Loucy (cell line): ENCODE measurements at regions not wholly inside any gene's neighbourhood (a gene's known extent, or its start where the extent isn't known, plus 50 kb on each side); places are given as distances from the start of the nearest gene placed in this dataset.

Experiments
- H2AFZ ChIP-seq: fragments of 200-600 bp; sonication (generic); 2 replicates; pipeline ENCODE4 v1.6.0; 2016; ENCODE audit warnings: antibody characterized with exemption, mild to moderate bottlenecking, low read length, moderate library complexity
- H3F3A ChIP-seq: fragments of 200-600 bp; 2 replicates; pipeline ENCODE4 v1.6.0; 2016; ENCODE audit warnings: antibody characterized with exemption, low read depth, mild to moderate bottlenecking
- H3K27me3 ChIP-seq: fragments of 200-600 bp; sonication (generic); 2 replicates; pipeline ENCODE4 v1.6.1; 2014; ENCODE audit warnings: low read length, mild to moderate bottlenecking; ENCODE audit not compliant: insufficient read depth, poor library complexity, severe bottlenecking
- H3K36me3 ChIP-seq: fragments of 200-600 bp; sonication (generic); 2 replicates; pipeline ENCODE4 v1.6.1; 2016; ENCODE audit warnings: low read length; ENCODE audit not compliant: insufficient read depth
- H3K4me1 ChIP-seq: fragments of 200-600 bp; sonication (generic); 2 replicates; pipeline ENCODE4 v1.5.1; 2014; ENCODE audit warnings: low read length, mild to moderate bottlenecking; ENCODE audit not compliant: insufficient read depth, poor library complexity, severe bottlenecking
- H3K4me2 ChIP-seq: fragments of 200-600 bp; sonication (generic); 2 replicates; pipeline ENCODE4 v1.6.0; 2014; ENCODE audit warnings: antibody characterized with exemption, low read length, low read depth, mild to moderate bottlenecking; ENCODE audit not compliant: poor library complexity, severe bottlenecking
- H3K4me3 ChIP-seq: fragments of 200-600 bp; sonication (generic); 2 replicates; pipeline ENCODE4 v1.5.1; 2014; ENCODE audit warnings: low read length, mild to moderate bottlenecking, mixed read lengths; ENCODE audit not compliant: poor library complexity, severe bottlenecking
- H3K79me2 ChIP-seq: fragments of 200-600 bp; sonication (generic); 2 replicates; pipeline ENCODE4 v1.6.1; 2014; ENCODE audit warnings: low read length; ENCODE audit not compliant: insufficient read depth
- H3K9ac ChIP-seq: fragments of 200-600 bp; sonication (generic); 2 replicates; pipeline ENCODE4 v1.6.0; 2014; ENCODE audit warnings: mild to moderate bottlenecking, low read depth, low read length, moderate library complexity; ENCODE audit not compliant: poor library complexity, severe bottlenecking
- H3K9me2 ChIP-seq: fragments of 200-600 bp; sonication (generic); replicated peaks from 2 replicates; pipeline ENCODE4 v1.6.1; 2016; ENCODE audit warnings: low read depth, low read length, mixed read lengths
- H3K9me3 ChIP-seq: fragments of 200-600 bp; sonication (generic); 2 replicates; pipeline ENCODE4 v1.6.1; 2014; ENCODE audit warnings: mild to moderate bottlenecking, antibody characterized with exemption, low read length, low read depth; ENCODE audit not compliant: insufficient read depth
- H4K20me1 ChIP-seq: fragments of 200-600 bp; sonication (generic); 2 replicates; pipeline ENCODE4 v1.6.0; 2014; ENCODE audit warnings: antibody characterized with exemption, low read length, mild to moderate bottlenecking; ENCODE audit not compliant: insufficient read depth, poor library complexity, severe bottlenecking
- CTCF ChIP-seq: fragments of 200-600 bp; sonication (generic); conservative IDR thresholded peaks from 2 replicates; pipeline ENCODE4 v1.5.1; 2014; ENCODE audit warnings: mild to moderate bottlenecking, antibody characterized with exemption, low read length
- EZH2phosphoT487 ChIP-seq: fragments of 200-600 bp; IDR thresholded peaks from 2 replicates; pipeline ENCODE4 v1.6.1; 2018; ENCODE audit warnings: antibody characterized with exemption, mild to moderate bottlenecking, moderate library complexity, borderline replicate concordance

DNA sequence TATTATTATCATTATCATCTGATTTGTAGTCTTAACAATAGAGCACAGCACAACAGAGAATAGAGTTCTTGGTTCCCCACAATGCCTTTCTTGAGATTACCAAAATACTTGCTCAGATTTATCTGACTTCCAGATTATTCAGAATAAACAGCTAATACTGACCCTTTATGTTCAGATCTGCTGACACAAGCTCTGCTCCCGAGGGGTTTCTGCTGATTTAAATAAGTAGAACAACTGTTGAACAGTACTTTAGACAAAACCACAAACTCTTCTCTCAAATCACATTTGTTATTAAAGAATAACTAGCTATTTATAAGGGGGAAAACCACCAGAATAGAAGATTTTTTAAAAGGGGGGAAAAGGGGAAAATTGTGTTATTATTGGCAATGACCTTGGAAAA is 380.2 kb upstream of the ATP11B start:
- H3K36me3 ChIP-seq = no peaks in the 10 kb centered on the region
- no peak overlapping the region for H3K4me2 ChIP-seq
- no peaks in the 10 kb centered on the region for H3K4me1 ChIP-seq
- H3K79me2 ChIP-seq = no peaks in the 10 kb centered on the region
- H3F3A ChIP-seq = no peaks in the 10 kb centered on the region
- H2AFZ ChIP-seq = no peak overlapping the region
- H3K9me3 ChIP-seq = no peaks in the 10 kb centered on the region
- H3K4me3 ChIP-seq = no peak overlapping the region
- TF ChIP-seq EZH2phosphoT487 (no peak), CTCF (no peak)
- H3K9me2 ChIP-seq = no peaks in the 10 kb centered on the region
- no peak overlapping the region for H3K9ac ChIP-seq
- no peaks in the 10 kb centered on the region for H3K27me3 ChIP-seq
- no peaks in the 10 kb centered on the region for H4K20me1 ChIP-seq

GRCh38 chr3:182413682-182414081 is 379.6 kb upstream of the ATP11B start:
- Histone ChIP-seq H4K20me1 (no peaks in the 10 kb centered on the region), H3K27me3 (no peaks in the 10 kb centered on the region), H3F3A (no peaks in the 10 kb centered on the region), H3K79me2 (no peaks in the 10 kb centered on the region), H2AFZ (no peak overlapping the region), H3K36me3 (no peaks in the 10 kb centered on the region), H3K4me3 (no peak overlapping the region), H3K4me1 (no peaks in the 10 kb centered on the region), H3K9me3 (no peaks in the 10 kb centered on the region), H3K4me2 (no peak overlapping the region), H3K9me2 (no peaks in the 10 kb centered on the region), H3K9ac (no peak overlapping the region)
- TF ChIP-seq EZH2phosphoT487 (no peak), CTCF (no peak)

DNA sequence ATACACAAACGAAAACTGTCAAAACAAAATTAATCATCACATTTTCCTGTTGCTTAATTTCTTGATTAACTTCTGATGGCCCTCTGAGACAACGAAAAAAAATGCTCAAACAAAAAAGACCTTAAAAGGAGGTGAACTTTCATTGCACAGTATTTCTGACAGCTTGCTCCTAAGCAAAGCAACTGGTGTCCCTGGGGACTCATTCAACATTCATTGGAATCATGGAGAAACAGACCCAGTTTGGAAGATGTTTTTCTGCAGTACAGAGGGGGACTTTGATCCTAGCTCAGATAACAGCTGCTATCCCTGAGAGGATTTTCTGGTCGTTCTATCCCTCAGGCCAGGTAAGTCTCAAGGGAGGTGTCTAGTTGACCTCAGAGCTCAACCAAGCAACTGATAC is 378.7 kb upstream of the ATP11B start:
- no peaks in the 10 kb centered on the region for H3F3A ChIP-seq
- H2AFZ ChIP-seq = no peak overlapping the region
- H3K9me3 ChIP-seq = no peaks in the 10 kb centered on the region

More for the DNA sequence above, 378.7 kb upstream of the ATP11B start:
- Histone ChIP-seq H3K79me2 (no peaks in the 10 kb centered on the region), H4K20me1 (no peaks in the 10 kb centered on the region), H3K27me3 (no peaks in the 10 kb centered on the region), H3K36me3 (no peaks in the 10 kb centered on the region), H3K4me3 (no peak overlapping the region), H3K9me2 (no peaks in the 10 kb centered on the region), H3K9ac (no peak overlapping the region), H3K4me2 (no peak overlapping the region), H3K4me1 (no peaks in the 10 kb centered on the region)
- TF ChIP-seq CTCF (no peak), EZH2phosphoT487 (no peak)
